NCI-H526 treated with DMSO at 0.1 percent for 48 hours (cell line): ENCODE measurements at regions not wholly inside any gene's neighbourhood (a gene's known extent, or its start where the extent isn't known, plus 50 kb on each side); places are given as distances from the start of the nearest gene placed in this dataset.
"Not testable (repeated sequence)": the region's sequence is repeated elsewhere in the genome, so short reads cannot be mapped to it uniquely, and the experiment has no call there.

Experiments
- DNase-seq: peaks from one replicate; lab custom pipeline; 2025; lab: John Stamatoyannopoulos, UW

DNA sequence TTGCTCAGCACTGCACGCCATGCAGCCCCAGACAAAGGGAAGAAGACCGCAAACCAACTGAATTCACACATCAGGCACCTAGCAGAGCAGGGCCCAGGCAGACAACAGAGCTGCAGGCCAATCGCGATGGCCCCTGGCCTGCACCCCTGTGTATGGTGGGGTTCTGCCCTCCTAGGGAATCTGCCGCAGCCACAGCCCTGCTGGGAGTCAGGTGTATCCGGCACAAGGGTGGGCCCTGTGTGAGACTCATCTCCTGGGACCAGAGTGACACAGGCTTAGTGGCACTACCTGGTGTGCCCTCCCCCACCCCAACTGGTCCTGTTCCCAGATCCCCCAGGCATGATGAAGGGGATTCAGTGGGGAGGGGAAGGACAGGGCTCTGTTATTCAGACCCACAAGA lies 122.8 kb downstream of the ATPSCKMT start:
- DNase-seq = no peak

GRCh38 chr5:10125116-10125515 lies 124.6 kb downstream of the ATPSCKMT start:
- DNase-seq = no peak

GRCh38 chr5:10124287-10124686 lies 125.4 kb downstream of the ATPSCKMT start:
- no peak for DNase-seq

DNA sequence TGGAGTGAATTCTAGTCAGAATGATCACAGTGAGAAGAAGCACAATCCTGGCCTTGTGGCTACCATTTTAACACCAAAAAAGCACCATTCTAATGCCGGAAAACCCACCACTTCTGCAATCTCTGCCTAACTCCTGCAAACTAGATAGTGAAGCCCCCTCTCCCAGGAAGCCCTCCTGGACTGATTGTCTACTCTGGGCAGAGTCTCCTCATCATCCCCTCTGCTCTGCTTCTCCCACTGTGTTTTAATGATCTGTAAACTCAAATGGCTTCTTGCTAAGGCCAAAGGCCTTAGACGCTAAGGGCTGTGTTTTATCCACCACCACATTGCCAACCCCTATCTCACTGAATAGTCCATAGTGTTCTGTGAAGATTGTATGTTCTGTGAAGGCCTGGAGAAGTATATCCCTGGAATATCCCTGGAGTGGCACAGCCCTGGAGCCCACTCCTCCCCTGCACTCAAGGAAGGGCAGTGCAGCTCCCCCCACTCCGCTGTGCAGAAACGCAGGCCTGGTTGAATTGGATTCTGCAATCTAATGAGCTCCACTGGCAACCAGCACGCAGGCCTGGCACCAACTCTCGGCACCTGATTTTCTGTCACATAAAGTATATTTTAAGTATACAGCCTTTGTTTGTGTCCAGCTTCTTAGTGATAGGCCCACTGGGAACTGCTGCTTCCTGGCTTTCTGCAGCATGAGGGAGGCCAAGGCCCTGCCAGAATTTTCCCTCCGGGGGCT lies 126.3 kb downstream of the ATPSCKMT start:
- DNase-seq = no peak

DNA sequence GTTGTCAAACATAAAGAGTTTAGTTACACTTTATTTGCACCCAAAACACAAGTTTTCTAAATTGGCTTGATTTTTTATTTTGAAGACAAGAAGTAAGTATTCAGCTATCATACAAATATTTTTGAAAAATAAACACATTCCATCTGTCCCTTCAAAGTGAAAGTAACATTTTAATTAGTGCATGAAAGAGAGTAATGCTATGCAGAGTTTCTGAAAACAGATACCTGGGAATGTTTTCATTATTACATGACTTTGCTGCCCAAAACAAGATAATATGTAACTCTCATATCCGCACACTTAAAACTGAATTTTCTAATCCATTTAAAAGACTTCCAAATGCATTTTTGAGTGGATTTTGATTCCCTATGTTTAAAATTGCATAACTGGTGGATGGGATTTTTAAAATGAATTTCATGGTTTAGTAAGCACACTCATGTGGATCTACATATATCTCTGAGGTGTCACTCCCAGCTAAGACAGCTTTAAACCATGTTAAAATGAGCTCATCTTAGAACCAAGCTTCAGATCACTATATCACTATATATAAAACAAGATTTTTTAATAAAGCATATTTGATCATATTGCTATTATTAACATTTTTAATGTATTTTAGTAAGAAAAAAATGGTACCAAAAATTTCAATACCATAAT lies 127.5 kb downstream of the ATPSCKMT start:
- DNase-seq = no peak

- no peak for DNase-seq
Observed at GRCh38 chr5:10120934-10121333, 128.8 kb downstream of the ATPSCKMT start.

DNA sequence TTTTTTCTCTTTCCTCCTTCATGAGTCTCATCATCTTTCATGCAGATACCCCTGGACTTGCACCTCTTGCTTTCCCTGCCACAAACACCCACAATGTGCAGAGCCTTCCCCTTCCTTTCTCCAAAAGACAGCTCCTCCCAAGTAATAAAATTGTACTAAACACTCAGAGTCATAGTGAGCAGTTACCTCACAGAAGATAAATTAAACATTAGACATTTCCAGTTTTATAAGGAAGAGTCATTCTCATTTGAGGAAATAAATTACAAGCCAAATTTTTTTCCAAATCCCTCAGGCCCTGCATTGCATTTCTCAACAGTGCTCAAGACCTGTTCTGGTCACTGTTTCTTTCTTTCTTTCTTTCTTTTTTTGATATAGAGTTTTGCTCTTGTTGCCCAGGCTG lies 131.5 kb downstream of the ATPSCKMT start:
- DNase-seq = no peak

DNA sequence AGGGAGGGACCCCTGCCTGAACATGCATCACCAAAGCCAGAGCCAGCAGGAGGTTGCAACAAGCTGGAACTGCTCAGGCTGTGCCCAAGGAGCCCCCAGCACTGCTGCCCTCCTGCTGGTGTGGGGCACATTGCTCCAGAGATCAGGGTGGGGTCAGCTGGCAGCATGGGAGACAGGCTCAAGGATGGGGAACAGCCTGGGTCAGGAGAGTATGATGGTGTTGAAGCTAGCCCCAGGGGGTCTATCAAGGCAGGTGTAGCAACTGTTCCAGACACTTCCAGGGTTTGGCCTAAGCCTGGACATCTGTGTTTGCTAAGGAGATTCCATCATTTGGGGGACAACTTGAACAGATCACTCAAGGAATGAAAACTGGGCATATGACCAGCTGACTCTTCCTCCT lies 133.1 kb downstream of the ATPSCKMT start:
- DNase-seq = no peak

- DNase-seq = no peak
Observed at GRCh38 chr5:10115669-10116068, 134.0 kb downstream of the ATPSCKMT start.

GRCh38 chr5:10111571-10111970 lies 138.1 kb downstream of the ATPSCKMT start:
- DNase-seq = peak; percentile 32

- DNase-seq = no peak
Observed at GRCh38 chr5:10110228-10110627, 139.5 kb downstream of the ATPSCKMT start.

DNA sequence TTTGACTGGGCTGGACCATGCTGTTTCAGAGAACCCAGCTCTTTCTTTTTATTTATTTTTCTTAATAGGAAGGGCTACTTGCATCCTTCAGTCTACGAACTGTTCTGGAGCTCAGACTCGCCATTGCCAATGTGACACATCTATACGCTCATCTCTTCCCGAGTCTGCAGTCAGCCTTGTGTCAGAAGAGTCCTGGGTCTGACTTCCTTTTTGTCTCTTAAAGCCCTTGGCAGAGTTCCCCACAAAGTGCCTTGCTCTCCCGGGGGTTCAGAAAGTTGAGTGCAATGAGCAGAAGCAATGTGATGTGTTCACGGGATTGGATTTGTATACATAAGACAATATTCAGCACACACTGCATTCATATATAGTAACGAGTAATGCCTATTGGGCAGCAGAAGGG lies 140.4 kb downstream of the ATPSCKMT start:
- DNase-seq = no peak

DNA sequence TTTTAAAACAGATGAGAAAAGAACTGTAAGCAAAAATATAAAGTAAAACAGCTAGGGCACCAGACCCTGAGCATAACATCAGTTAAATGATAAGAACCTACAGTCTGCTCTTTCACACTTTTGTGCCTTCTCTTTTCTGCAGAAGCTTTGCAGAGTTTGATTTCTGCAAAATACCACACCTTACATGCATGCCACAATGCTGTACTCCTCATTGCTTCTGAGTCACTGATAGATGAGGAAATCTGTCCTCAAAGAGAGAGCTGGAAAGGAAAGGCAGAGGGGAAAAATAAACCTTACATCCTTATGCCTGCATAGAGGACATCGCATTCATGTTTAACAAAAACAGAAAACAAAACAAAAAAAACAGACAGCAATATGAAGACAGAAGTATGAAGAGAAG lies 142.9 kb downstream of the ATPSCKMT start:
- DNase-seq = no peak

DNA sequence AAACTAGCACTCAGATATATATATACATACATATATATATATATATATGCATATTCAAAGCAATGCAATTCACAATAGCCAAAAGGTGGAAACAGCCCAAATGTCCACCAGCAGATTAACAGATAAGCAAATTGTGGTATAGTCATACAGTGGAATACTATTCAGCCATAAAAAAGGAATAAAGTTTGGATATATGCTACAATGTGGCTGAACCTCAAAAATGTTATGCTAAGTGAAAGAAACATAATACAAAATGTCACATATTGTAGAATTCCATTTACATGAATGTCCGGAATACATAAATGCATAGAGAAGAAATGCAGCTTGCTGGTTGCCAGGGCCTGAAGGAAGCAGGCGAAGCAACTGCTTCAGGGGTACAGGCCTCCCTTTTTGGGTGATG lies 143.4 kb downstream of the ATPSCKMT start:
- no peak for DNase-seq

DNA sequence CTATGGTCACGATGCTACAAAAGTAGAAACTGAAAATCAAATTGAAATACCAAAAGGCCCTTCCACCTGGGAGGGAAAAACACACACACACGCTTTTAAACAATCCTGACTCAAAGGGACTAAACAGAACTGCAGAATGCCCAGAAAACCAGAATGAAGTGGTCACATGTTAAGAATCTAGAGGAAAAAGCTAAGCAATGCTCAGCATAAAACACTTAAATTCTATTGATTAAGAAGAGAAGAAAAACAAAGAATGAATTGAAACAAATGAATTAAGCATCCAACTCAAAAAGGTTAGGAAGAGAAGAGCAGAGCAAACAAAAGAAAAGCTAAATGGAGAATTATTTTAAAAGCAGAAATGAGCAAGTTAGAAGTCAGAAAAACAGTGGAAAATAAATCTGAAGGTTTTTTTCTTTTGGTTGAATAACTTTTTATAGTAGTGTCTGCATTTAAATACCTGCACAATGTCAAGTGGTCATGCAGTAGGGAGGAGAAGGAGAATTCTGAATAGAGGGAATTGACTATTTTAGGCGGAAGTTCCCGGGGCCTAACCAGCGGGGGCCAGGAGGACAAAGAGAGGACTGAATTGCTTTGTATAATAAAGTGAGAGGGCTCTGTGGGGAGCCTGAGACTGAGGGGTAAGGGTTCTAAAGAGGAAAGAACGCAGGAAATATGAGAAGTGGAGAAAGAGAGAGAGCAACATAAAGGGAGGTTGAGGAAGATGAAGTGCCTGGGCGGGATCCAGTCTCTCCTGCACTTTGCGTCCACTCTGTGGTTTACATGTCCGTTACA lies 146.8 kb downstream of the ATPSCKMT start:
- DNase-seq = no peak

GRCh38 chr5:10102235-10102634 lies 147.5 kb downstream of the ATPSCKMT start:
- DNase-seq = not testable (repeated sequence)

DNA sequence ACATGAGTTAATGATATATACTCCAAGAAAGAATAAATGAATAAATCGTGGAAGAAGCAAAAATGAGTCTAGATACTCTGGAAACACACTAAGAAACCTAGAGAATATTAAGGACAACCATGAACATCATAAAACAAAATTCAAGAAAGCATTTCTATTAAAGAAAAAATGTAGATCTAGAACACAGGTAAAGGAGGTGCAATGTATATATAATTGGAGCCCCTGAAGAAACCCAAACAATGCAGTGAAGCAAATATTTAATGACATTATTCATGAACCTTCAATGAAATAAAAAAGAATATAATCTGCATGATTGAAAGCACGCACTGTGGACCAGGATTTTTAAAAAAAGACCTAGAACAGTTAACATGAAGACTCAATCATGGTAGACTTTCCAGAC lies 150.1 kb downstream of the ATPSCKMT start:
- DNase-seq = no peak

- DNase-seq = no peak
Observed at GRCh38 chr5:10091701-10092100, 158.0 kb downstream of the ATPSCKMT start.

DNA sequence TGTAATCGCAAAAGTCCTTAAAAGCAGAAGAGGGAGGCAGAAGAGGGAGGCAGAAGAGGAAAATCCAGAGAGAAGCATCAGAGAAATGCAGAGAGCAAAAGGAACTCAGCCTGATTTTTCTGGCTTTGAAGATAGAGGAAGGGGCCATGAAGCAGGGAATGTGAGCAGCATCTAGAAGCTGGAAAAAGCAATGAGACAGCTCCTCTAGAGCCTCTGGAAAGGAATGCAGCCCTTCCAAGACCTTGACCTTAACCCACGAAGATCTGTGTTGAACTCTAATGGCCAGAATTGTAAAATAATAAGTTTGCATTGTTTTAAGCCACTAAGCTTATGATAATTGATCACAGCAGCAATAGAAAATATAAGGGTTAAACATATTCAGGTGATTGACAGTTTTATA lies 159.6 kb downstream of the ATPSCKMT start:
- DNase-seq = no peak

DNA sequence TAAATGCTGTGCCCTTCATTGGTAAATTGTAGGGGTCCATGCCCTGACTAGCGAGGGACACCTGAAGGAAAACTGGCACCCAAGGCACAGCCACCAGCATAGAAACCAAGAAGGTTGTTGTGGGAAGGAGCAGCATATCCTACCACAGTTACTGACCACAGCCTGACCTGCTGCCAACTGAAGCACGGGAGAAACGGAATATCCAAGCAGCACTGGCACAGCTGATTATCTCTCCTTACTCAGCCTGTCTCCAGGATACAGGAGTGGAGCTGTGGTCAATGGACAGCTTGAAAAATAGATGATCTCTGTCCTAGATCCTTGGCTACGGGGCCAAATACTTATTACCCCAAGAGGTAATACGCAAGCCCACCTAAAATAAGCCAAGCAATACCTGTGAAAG lies 164.5 kb downstream of the ATPSCKMT start:
- no peak for DNase-seq

DNA sequence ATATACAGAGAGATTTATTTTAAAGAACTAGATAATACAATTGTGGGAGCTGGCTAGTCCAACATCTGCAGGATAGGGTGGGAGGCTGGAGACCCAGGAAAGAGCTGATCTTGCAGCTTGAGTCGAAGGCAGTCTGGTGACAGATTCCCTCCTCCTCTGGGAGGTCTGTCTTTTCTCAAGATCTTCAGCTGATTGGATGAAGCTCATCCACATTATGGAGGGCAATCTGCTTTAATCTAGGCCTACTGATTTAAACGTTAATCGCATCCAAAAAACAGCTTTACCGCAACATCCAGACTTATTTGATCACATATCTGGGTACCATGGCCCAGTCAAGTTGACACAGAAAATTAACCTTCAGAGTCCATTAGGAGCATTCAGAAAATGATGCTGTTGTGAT lies 168.1 kb downstream of the ATPSCKMT start:
- no peak for DNase-seq

GRCh38 chr5:10077791-10078545 lies 171.7 kb downstream of the ATPSCKMT start:
- no peak for DNase-seq
